Thymus (tissue), 11 donors: ENCODE measurements at regions not wholly inside any gene's neighbourhood (a gene's known extent, or its start where the extent isn't known, plus 50 kb on each side); places are given as distances from the start of the nearest gene placed in this dataset.
A peak's percentile ranks its signal among the peaks of the same experiment; 100 is the strongest.
"Not testable (repeated sequence)": the region's sequence is repeated elsewhere in the genome, so short reads cannot be mapped to it uniquely, and the experiment has no call there.

ENCODE experiments used
- DNase-seq, 9 donors: peaks; one replicate each; pipeline ENCODE4 v3.0.0-alpha.2; 2013; ENCODE audit warnings: low spot score in 9 of 9, low read depth in 6 of 9, missing footprints in 1 of 9
- H3K27ac ChIP-seq, 2 donors: one replicate each; pipeline ENCODE4 v1.5.1; 2013; ENCODE audit warnings: control low read depth in 1 of 2, low read depth in 1 of 2, low read length in 1 of 2, mild to moderate bottlenecking in 1 of 2, moderate library complexity in 1 of 2
- H3K27me3 ChIP-seq, 2 donors: one replicate each; pipeline ENCODE4 v1.5.1; 2013; ENCODE audit warnings: low read length in 1 of 2; ENCODE audit not compliant: control insufficient read depth in 2 of 2, insufficient read depth in 1 of 2
- H3K36me3 ChIP-seq, 2 donors: one replicate each; pipeline ENCODE4 v1.5.1; 2013; ENCODE audit warnings: low read length in 1 of 2, mild to moderate bottlenecking in 1 of 2, moderate library complexity in 1 of 2; ENCODE audit not compliant: control insufficient read depth in 2 of 2, insufficient read depth in 2 of 2
- H3K4me1 ChIP-seq, 2 donors: one replicate each; pipeline ENCODE4 v1.5.1; 2013; ENCODE audit warnings: low read length in 2 of 2; ENCODE audit not compliant: control insufficient read depth in 2 of 2, insufficient read depth in 2 of 2
- H3K4me3 ChIP-seq, 2 donors: one replicate each; pipeline ENCODE4 v1.5.1; 2013; ENCODE audit warnings: low read length in 2 of 2, control low read depth in 1 of 2, mild to moderate bottlenecking in 1 of 2
- H3K9me3 ChIP-seq, 2 donors: one replicate each; pipeline ENCODE4 v1.5.1; 2013; ENCODE audit warnings: low read length in 1 of 2, mild to moderate bottlenecking in 1 of 2; ENCODE audit not compliant: control insufficient read depth in 2 of 2, insufficient read depth in 1 of 2
- WGBS: extraction: QIAGEN DNeasy Blood & Tissue Kit; methylation state at CpG from one replicate; pipeline ENCODE4 v1.1.7; 2013; 5-methylcytosine and 5-hydroxymethylcytosine counted together
- donor health status: healthy.

DNA sequence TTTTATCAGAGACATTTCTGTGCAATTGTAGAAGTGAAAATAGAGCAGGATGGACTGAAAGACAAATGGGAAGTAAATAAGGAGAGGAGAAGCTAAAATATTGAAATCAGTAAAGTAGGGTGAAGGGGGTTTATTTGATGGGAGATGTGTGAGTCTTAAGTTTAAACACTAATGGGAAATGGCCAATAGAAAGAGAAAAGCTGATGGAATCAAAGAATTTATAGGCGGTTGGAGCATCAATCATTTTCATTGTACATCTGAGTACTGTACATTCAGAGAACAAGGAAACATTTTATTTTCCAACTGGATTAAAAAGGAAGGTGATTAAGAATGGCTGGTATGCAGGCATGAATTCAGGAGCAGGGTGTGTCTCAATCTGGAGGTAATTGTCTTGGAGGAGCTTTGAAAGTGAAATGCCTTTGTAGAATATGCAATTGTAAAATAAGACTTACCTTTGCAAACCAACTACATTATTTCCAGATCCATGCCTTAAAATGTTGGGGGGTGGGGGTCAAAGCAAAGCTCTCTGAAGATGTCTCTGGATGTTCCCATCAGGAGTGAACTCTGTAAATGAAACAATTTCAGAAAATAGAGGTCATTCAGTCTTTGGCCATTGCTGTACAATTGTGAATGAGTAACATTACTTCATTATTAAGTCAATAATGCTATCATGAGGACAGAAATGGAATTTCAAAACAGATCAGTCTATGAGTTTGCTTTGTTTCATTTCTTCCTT is 227.4 kb downstream of the SPATA31A1 start:
- WGBS, result 95% methylated on average over 1 of the region's 1 CpG
- H3K27ac ChIP-seq, H3K4me3 ChIP-seq: not testable (repeated sequence)

DNA sequence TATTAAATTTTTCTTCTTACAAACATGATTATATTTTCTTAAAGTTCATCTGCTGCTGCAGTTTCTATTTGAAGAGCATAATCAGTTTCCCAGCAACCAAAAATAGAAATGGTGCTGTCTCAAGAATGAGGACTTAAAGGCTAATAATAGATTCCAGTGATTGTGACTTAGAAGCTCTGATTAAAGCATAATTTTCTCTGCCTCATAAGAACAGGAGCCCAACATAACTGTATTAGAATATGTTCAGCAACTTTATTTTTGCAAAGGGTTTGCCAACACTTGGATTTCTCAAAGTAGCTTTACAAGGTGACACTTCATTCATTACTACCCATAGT is 227.9 kb downstream of the SPATA31A1 start:
- H3K4me3 ChIP-seq, DNase-seq, H3K4me1 ChIP-seq, H3K27ac ChIP-seq, H3K9me3 ChIP-seq, H3K36me3 ChIP-seq, H3K27me3 ChIP-seq: not testable (repeated sequence)

More for the DNA sequence above, 227.4 kb downstream of the SPATA31A1 start:
- DNase-seq, H3K36me3 ChIP-seq, H3K27me3 ChIP-seq, H3K4me1 ChIP-seq, H3K9me3 ChIP-seq: not testable (repeated sequence)

DNA sequence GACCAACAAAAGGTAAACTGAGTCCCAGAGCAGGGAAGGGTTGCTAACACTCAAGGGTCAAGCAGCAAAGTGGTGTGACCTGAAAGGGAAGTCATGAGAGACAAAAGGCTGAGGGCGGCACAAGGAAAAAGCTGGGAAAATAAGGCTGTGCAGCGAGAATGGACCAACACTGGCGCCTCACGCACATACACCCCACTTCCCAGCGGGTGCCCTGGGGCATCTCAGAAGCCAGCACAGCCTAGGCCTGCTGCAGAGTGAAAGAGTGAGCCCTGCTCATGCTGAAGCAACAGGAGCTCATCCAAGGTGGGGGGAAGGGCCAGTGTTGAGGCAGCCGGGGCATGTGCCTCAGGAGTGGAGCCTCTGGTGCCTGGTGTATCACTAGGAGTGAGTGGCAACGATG is 229.8 kb downstream of the SPATA31A1 start:
- H3K27ac ChIP-seq, DNase-seq: not testable (repeated sequence)
- 94% methylated on average over 5 of the region's 7 CpGs for WGBS

DNA sequence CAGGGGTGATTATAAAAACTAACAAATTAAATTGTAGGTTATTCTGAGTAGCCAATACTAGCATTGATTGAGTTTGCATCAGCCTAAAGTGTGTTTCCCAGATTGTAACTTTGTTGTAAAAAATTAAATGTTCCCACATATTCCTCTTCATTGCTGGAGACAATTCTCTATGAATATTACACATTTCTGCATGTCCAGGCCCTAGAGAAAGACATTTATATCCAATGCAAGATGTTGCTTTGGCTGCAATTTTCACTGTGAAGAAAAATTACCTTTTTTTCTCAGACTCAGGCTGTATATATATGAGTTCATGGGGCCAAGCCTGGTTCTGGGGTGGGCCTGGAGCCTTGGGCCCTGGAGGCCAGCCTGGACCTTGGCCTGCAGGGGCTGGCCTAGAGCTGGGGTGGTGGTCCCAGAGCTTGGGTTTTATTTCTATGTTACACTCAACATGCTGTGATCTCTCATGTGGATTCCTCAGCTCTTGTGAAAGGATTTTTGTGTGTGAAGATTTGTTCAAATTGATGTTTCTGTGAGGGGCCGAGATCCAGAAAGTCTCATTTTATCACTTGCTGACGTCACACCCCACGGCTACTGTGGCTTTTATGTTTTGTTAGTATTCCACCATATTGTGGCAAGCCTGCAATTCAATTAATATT is 232.5 kb downstream of the SPATA31A1 start:
- H3K4me3 ChIP-seq, result no peak overlapping the region
- H3K27me3 ChIP-seq, result no peaks in the 10 kb centered on the region
- no peak overlapping the region for H3K27ac ChIP-seq
- WGBS, result 96% methylated on average over 3 of the region's 3 CpGs
- no peaks in the 10 kb centered on the region for H3K9me3 ChIP-seq
- peak in 1 of 9 donors; percentile 1 for DNase-seq
- H3K4me1 ChIP-seq, result no peaks in the 10 kb centered on the region
- no peaks in the 10 kb centered on the region for H3K36me3 ChIP-seq

More for the DNA sequence above, 229.8 kb downstream of the SPATA31A1 start:
- not testable (repeated sequence) for H3K9me3 ChIP-seq, H3K4me1 ChIP-seq, H3K27me3 ChIP-seq, H3K36me3 ChIP-seq, H3K4me3 ChIP-seq

DNA sequence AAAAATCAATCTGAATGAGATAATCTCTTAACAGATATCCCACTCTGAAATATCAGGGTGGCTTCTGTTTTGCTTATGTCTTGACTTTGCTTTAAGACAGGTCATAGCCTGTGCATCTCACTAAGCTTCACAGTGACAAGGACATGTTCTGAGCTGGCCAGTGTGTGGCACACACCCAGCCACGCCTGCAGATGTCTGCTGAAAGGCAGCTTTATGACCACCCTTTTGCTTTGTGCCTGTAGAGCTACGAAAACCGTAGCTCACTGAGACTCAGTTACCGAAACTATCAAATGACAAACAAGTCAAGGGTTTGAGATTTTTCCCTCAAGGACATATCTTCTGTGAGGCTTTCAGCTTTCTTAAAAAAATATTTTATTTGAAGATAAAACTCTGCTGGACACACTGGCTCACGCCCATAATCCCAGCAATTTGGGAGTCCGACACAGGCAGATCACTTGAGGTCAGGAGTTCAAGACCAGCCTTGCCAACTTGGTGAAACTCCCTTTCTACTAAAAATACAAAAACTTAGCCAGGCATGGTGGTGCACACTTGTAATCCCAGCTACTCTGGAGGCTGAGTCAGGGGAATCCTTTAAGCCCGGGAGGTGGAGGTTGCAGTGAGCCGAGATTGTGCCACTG is 233.2 kb downstream of the SPATA31A1 start:
- peak in 1 of 9 donors; percentile 0 for DNase-seq
- H3K4me1 ChIP-seq, result no peaks in the 10 kb centered on the region
- WGBS, result 78% methylated on average over 8 of the region's 8 CpGs

DNA sequence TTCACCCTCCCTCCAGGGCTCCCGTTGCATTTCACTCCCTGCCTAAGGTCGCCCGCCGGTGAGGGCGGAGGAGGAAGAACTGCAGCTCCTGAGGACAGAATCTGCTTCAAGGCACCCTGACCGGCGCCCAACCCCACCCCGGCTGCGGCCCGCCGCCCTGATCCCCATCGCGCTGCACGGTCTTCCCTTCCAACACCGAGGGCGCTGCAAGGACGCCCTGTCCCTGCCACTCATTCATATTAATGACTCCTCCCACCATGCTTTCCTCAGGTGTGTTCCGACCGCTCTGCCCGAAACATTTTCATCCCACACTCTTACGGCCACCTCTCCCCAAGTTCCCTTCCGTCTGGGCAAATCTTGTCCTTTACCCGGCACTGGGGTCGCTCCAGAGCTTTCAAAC is 248.6 kb downstream of the SPATA31A1 start:
- WGBS, result 39% methylated on average over 5 of the region's 24 CpGs
- H3K4me3 ChIP-seq, result not testable (repeated sequence)

More for the DNA sequence above, 233.2 kb downstream of the SPATA31A1 start:
- no peaks in the 10 kb centered on the region for H3K27me3 ChIP-seq
- no peaks in the 10 kb centered on the region for H3K36me3 ChIP-seq
- no peak overlapping the region for H3K4me3 ChIP-seq
- H3K27ac ChIP-seq, result no peak overlapping the region
- no peaks in the 10 kb centered on the region for H3K9me3 ChIP-seq

DNA sequence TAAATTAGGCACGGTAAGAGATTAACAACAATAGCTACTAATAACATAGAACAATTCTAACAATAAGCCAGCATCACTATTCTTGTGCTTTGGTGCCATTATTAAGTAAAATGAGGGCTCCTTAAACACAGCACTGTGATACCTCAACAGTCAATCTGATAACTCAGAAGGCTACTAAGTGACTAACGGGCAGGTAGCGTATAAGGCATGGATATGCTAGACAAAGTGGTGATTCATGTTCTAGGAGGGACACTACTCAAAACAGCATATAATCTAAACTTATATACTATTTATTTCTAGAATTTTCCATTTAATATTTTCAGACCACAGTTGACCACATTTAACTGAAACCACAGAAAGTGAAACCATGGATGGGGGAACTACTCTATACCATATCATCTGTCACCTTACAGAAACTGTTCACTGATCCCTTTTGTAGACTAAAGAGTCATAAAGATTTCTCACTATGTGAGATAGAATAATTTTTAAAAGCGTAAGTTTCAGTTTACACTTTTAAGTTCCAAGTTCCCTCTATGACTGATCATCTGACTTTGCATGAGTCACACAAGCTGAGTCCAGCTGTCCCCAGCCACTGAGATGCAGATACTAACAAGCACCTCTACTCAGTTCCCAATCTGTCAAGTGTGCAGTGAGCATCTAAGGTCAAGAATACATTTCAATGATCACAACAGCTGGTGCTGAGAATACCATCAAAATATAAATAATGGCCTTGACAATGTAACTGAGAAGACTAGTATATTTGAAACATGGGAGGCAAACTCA is 256.2 kb downstream of the SPATA31A1 start:
- not testable (repeated sequence) for H3K36me3 ChIP-seq, H3K4me3 ChIP-seq, H3K9me3 ChIP-seq, DNase-seq, H3K27me3 ChIP-seq, H3K4me1 ChIP-seq, H3K27ac ChIP-seq
- no CpG with 5 or more reads among the region's 4 CpGs for whole genome bisulfite sequencing

More for the DNA sequence above, 248.6 kb downstream of the SPATA31A1 start:
- not testable (repeated sequence) for H3K9me3 ChIP-seq, H3K27me3 ChIP-seq, H3K27ac ChIP-seq, DNase-seq, H3K36me3 ChIP-seq, H3K4me1 ChIP-seq

DNA sequence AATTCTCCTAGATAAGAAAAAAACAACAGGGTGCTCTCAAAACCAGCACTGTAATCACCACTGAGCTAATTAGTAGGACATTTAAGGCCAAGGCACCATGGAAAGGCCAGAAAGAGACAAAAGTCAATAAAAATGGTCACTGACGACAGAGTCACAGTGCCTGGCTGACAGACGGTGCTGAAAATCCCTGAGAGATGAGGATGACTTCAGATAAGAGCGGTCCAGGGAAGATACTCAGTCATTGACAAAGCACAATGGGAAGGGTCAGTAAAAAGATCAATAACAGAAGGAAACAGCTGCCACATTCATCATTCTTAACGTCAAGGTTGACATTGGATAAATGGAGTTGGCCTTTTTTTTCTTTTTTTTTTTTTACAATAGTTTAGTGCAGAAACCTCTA is 261.0 kb downstream of the SPATA31A1 start:
- not testable (repeated sequence) for H3K27me3 ChIP-seq, H3K27ac ChIP-seq, H3K36me3 ChIP-seq, H3K9me3 ChIP-seq, DNase-seq, H3K4me3 ChIP-seq, H3K4me1 ChIP-seq
- 59% methylated on average over 3 of the region's 4 CpGs for WGBS

DNA sequence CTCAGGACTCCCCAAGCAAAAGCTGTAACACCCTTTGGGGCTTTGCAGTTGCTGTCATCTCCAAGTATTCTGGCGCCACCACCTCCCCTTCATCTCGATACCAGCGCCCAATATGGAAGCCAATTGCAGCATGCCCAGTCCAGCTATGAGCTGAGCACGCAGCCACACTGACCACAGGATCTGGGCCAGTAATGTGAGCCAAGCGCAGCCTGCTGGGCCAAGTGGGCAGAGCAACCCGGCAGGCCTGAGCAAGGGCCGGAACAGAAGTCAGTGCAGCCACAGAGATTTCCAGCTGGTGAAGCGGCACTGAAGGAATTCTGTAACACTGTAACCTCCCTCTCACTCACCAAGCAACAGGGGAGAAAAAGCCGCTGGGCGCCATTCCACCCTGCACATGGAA is 268.6 kb downstream of the SPATA31A1 start:
- H3K4me3 ChIP-seq, DNase-seq, H3K27ac ChIP-seq, H3K27me3 ChIP-seq, H3K36me3 ChIP-seq, H3K4me1 ChIP-seq, H3K9me3 ChIP-seq: not testable (repeated sequence)
- WGBS, result 100% methylated on average over 3 of the region's 10 CpGs
